Naive thymus-derived CD4-positive, alpha-beta T cell (primary cell): ENCODE measurements at regions not wholly inside any gene's neighbourhood (a gene's known extent, or its start where the extent isn't known, plus 50 kb on each side); places are given as distances from the start of the nearest gene placed in this dataset.
A peak's percentile ranks its signal among the peaks of the same experiment; 100 is the strongest.

Source experiments
- ATAC-seq: fragments of 150-1000 bp; cut with Tn5 transposase; 2 replicates; pipeline ENCODE4 v1.10.0; 2021; ENCODE audit warnings: mild to moderate bottlenecking, moderate library complexity
- CTCF ChIA-PET: fragments of 350-600 bp; sonication (Branson Sonifier 250); formaldehyde crosslinking; loops from one replicate; lab custom pipeline; 2021; ENCODE audit warnings: antibody characterized with exemption; lab: Charles Lee
- POLR2A ChIA-PET: fragments of 350-600 bp; sonication (Branson Sonifier 250); formaldehyde crosslinking; loops from one replicate; lab custom pipeline; 2021; ENCODE audit warnings: antibody characterized with exemption, inconsistent platforms; lab: Charles Lee
- DNase-seq, 9 donors: peaks; one replicate each; pipeline versions ENCODE4 v3.0.0 to v3.0.0-alpha.2; 2020 to 2022; ENCODE audit warnings: mixed read lengths in 1 of 9
- H3K27ac ChIP-seq: one replicate; pipeline ENCODE4 v1.7.0; 2013; ENCODE audit warnings: mild to moderate bottlenecking, low read depth, low read length, moderate library complexity
- H3K27me3 ChIP-seq, 2 donors: one replicate each; pipeline ENCODE4 v1.7.0; 2013; ENCODE audit warnings: low read length in 2 of 2, mild to moderate bottlenecking in 2 of 2, moderate library complexity in 2 of 2; ENCODE audit not compliant: control insufficient read depth in 2 of 2, insufficient read depth in 2 of 2
- H3K36me3 ChIP-seq, 3 experiments: 1 replicate in 2 of 3; 2 replicates in 1 of 3; pipeline ENCODE4 v1.7.0; 2013; ENCODE audit warnings: low read length in 3 of 3, mild to moderate bottlenecking in 3 of 3, moderate library complexity in 1 of 3; ENCODE audit not compliant: insufficient read depth in 3 of 3, control insufficient read depth in 2 of 3
- H3K4me1 ChIP-seq, 2 donors: one replicate each; pipeline ENCODE4 v1.7.0; 2013; ENCODE audit warnings: low read length in 2 of 2, mild to moderate bottlenecking in 2 of 2, moderate library complexity in 1 of 2; ENCODE audit not compliant: control insufficient read depth in 2 of 2, insufficient read depth in 2 of 2
- H3K4me3 ChIP-seq: 2 replicates; pipeline ENCODE4 v1.7.0; 2013; ENCODE audit warnings: mild to moderate bottlenecking, low read length
- H3K9me3 ChIP-seq, 3 experiments: 1 replicate in 2 of 3; 2 replicates in 1 of 3; pipeline ENCODE4 v1.7.0; 2013; ENCODE audit warnings: low read length in 3 of 3; ENCODE audit not compliant: control insufficient read depth in 2 of 3
- H3K27ac Mint-ChIP-seq, 9 donors: one replicate each; pipeline ENCODE4 v1.8.0; 2020 to 2022; ENCODE audit warnings: mixed read lengths in 9 of 9, mild to moderate bottlenecking in 8 of 9, moderate library complexity in 5 of 9, inconsistent platforms in 2 of 9
- H3K27me3 Mint-ChIP-seq, 5 donors: one replicate each; pipeline ENCODE4 v1.8.0; 2021 to 2022; ENCODE audit warnings: mixed read lengths in 5 of 5, mild to moderate bottlenecking in 1 of 5
- H3K36me3 Mint-ChIP-seq, 5 donors: one replicate each; pipeline ENCODE4 v1.8.0; 2020 to 2022; ENCODE audit warnings: mixed read lengths in 5 of 5, mild to moderate bottlenecking in 3 of 5, inconsistent platforms in 1 of 5
- H3K4me1 Mint-ChIP-seq, 7 donors: one replicate each; pipeline ENCODE4 v1.8.0; 2020 to 2022; ENCODE audit warnings: mixed read lengths in 7 of 7, mild to moderate bottlenecking in 3 of 7, inconsistent platforms in 1 of 7
- H3K4me3 Mint-ChIP-seq, 10 donors: one replicate each; pipeline ENCODE4 v1.8.0; 2020 to 2022; ENCODE audit warnings: mild to moderate bottlenecking in 10 of 10, mixed read lengths in 10 of 10, moderate library complexity in 6 of 10, inconsistent platforms in 2 of 10
- H3K9me3 Mint-ChIP-seq, 11 donors: one replicate each; pipeline ENCODE4 v1.8.0; 2020 to 2022; ENCODE audit warnings: mixed read lengths in 11 of 11, mild to moderate bottlenecking in 4 of 11, inconsistent platforms in 1 of 11, moderate library complexity in 1 of 11
- intact Hi-C, 2 donors: fragments of 100-400 bp; cut with micrococcal nuclease; formaldehyde crosslinking; loops; one replicate each; pipeline ENCODE4 v1.15.1; 2023

DNA sequence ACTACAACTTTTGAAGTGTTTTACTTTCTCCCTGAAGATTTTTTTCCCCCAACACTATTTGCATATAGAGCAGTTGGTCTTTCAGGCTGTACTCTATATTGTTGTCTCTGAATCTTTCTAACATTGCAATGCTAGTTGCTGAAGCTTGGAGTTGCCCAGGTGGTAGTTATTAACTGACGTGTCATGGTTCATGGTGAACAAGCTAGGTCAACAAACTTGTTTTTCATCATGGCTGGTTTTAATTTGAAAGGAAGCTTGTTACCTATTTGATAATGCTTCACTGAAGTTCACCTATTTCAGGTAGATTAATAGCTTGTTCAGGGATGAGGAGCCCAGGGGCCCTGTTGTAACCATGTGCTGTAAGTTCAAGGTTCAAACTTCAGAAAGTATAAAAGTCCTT is 158.8 kb upstream of the ZEB2 start:
- Mint-ChIP-seq H3K4me3 (no peak overlapping the region), H3K27me3 (peaks cover 0 to 8% (median 6%) of the 10 kb centered on the region in 5 donors), H3K27ac (no peak overlapping the region), H3K4me1 (no peaks in the 10 kb centered on the region), H3K36me3 (no peaks in the 10 kb centered on the region), H3K9me3 (no peaks in the 10 kb centered on the region)
- no peak overlapping the region for H3K4me3 ChIP-seq
- no peaks in the 10 kb centered on the region for H3K36me3 ChIP-seq
- H3K4me1 ChIP-seq: no peaks in the 10 kb centered on the region
- ChIA-PET CTCF (no interaction called here), POLR2A (no interaction called here)
- ATAC-seq: no peak
- no peaks in the 10 kb centered on the region for H3K27me3 ChIP-seq
- no peaks in the 10 kb centered on the region for H3K9me3 ChIP-seq
- no peak for DNase-seq
- H3K27ac ChIP-seq: no peak overlapping the region
- intact Hi-C loops: no loop called here

GRCh38 chr2:144675731-144676130 is 155.8 kb upstream of the ZEB2 start:
- H3K4me1 Mint-ChIP-seq: no peaks in the 10 kb centered on the region
- Histone ChIP-seq H3K4me1 (no peaks in the 10 kb centered on the region), H3K36me3 (no peaks in the 10 kb centered on the region), H3K9me3 (no peaks in the 10 kb centered on the region), H3K27ac (no peak overlapping the region), H3K27me3 (no peaks in the 10 kb centered on the region), H3K4me3 (no peak overlapping the region)
- ChIA-PET CTCF (no interaction called here), POLR2A (no interaction called here)
- H3K4me3 Mint-ChIP-seq: no peak overlapping the region
- DNase-seq: no peak
- no peaks in the 10 kb centered on the region for H3K36me3 Mint-ChIP-seq
- H3K27me3 Mint-ChIP-seq: peaks cover 0 to 10% (median 0%) of the 10 kb centered on the region in 5 donors
- no peaks in the 10 kb centered on the region for H3K9me3 Mint-ChIP-seq
- ATAC-seq: no peak
- H3K27ac Mint-ChIP-seq: no peak overlapping the region
- intact Hi-C loops: no loop called here

- Mint-ChIP-seq H3K27ac (no peak overlapping the region), H3K4me3 (no peak overlapping the region), H3K4me1 (no peaks in the 10 kb centered on the region), H3K27me3 (peaks cover 0 to 10% (median 0%) of the 10 kb centered on the region in 5 donors), H3K9me3 (no peaks in the 10 kb centered on the region), H3K36me3 (no peaks in the 10 kb centered on the region)
- ChIA-PET CTCF (no interaction called here), POLR2A (no interaction called here)
- intact Hi-C loops: no loop called here
- Histone ChIP-seq H3K36me3 (no peaks in the 10 kb centered on the region), H3K27me3 (no peaks in the 10 kb centered on the region), H3K9me3 (no peaks in the 10 kb centered on the region), H3K4me3 (no peak overlapping the region), H3K4me1 (no peaks in the 10 kb centered on the region), H3K27ac (no peak overlapping the region)
- ATAC-seq: no peak
- DNase-seq: no peak
These were observed 155.4 kb upstream of the ZEB2 start for GRCh38 chr2:144675331-144675730.

DNA sequence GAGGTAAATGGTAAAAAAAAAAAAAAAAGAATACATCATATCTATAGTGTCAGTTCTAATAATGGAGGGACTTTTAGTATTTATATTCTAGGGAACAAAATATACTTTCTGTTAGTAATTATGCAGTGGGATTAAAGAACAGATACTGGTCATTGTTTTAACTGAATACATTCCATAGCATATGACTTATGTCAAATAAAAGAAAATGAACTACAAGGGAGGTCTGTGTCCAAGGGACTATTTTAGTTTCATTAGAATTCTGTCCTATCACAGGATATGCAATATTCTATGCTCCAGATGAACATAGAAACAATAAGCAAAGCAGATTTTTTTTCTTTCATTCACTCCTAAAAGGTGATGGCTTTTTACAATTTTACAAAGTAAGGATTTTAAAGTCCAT is 154.2 kb upstream of the ZEB2 start:
- no peak overlapping the region for H3K4me3 Mint-ChIP-seq

DNA sequence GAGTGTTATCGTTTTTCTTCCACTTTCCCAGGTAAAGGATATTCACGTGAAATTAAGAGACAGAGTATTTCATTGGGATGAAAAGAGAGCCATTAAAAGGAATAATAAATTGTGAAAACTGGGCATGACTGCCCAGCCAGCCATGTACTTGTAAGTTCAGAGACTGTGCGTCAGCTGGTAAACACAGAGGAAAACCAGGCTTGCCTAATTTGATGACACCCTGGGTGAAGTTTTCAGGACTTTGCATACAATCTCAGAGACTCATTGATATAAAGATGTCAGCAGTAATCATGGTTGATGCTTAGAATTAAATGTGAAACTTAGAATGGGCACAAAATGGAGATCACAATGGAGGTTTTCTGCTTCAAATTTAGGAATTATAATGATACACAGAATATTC is 153.5 kb upstream of the ZEB2 start:
- no peak overlapping the region for H3K27ac Mint-ChIP-seq
- no peaks in the 10 kb centered on the region for H3K4me1 Mint-ChIP-seq
- Histone ChIP-seq H3K4me3 (no peak overlapping the region), H3K9me3 (no peaks in the 10 kb centered on the region), H3K27ac (no peak overlapping the region), H3K27me3 (no peaks in the 10 kb centered on the region), H3K4me1 (no peaks in the 10 kb centered on the region), H3K36me3 (no peaks in the 10 kb centered on the region)
- POLR2A ChIA-PET: no interaction called here
- no peaks in the 10 kb centered on the region for H3K36me3 Mint-ChIP-seq
- ATAC-seq (no peak), DNase-seq (no peak)
- CTCF ChIA-PET: no interaction called here
- H3K9me3 Mint-ChIP-seq: peaks cover 0 to 2% (median 0%) of the 10 kb centered on the region in 11 donors
- H3K4me3 Mint-ChIP-seq: no peak overlapping the region
- intact Hi-C loops: no loop called here
- peaks cover 0 to 8% (median 3%) of the 10 kb centered on the region in 5 donors for H3K27me3 Mint-ChIP-seq

More for the DNA sequence above, 154.2 kb upstream of the ZEB2 start:
- intact Hi-C loops: no loop called here
- no peaks in the 10 kb centered on the region for H3K36me3 Mint-ChIP-seq
- Histone ChIP-seq H3K27me3 (no peaks in the 10 kb centered on the region), H3K4me3 (no peak overlapping the region), H3K4me1 (no peaks in the 10 kb centered on the region), H3K27ac (no peak overlapping the region), H3K36me3 (no peaks in the 10 kb centered on the region), H3K9me3 (no peaks in the 10 kb centered on the region)
- peaks cover 0 to 2% (median 0%) of the 10 kb centered on the region in 11 donors for H3K9me3 Mint-ChIP-seq
- no peak overlapping the region for H3K27ac Mint-ChIP-seq
- H3K4me1 Mint-ChIP-seq: no peaks in the 10 kb centered on the region
- POLR2A ChIA-PET: no interaction called here
- no peak for ATAC-seq
- CTCF ChIA-PET: no interaction called here
- no peak for DNase-seq
- peaks cover 0 to 10% (median under 1%) of the 10 kb centered on the region in 5 donors for H3K27me3 Mint-ChIP-seq

DNA sequence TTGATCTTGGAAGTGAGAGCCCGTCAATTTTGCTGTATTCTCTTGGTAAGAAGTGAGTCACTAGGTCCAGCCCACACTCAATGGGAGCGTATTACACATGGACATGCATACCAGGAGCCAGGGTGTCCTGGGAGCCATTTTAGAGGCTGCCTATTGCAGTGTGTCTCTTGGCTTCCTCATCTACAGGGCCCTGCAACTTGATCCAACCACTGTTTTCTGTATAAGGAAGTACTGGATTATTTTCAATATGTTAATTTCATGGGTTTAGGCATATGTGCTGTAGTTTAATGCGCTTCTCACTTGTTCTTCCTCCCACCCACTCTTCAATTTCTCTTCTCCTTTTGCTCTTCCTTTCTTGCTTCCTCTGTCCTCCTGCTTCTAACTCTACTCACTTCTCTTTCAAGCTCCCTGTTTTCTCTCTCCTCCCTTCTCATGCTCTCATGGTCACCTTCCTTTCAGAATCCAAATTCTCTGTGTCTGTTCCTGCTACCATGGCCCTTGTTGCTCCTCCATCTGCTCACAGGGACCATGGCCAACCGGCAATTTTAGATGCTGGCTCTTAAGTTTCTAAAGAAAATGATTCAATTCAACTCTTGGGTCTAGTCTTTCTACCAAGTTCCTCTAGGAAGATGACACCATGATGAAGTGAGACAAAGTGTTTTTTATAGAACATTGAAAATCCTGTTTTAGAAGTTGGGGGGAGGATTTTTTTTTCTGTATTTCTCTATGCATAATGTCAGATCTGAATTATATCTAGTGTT is 152.0 kb upstream of the ZEB2 start:
- Mint-ChIP-seq H3K27ac (no peak overlapping the region), H3K4me1 (no peaks in the 10 kb centered on the region), H3K4me3 (no peak overlapping the region), H3K27me3 (peaks cover 0 to 6% (median 3%) of the 10 kb centered on the region in 5 donors), H3K36me3 (no peaks in the 10 kb centered on the region), H3K9me3 (peaks cover 0 to 2% (median 0%) of the 10 kb centered on the region in 11 donors)
- CTCF ChIA-PET: no interaction called here
- Histone ChIP-seq H3K9me3 (no peaks in the 10 kb centered on the region), H3K27me3 (no peaks in the 10 kb centered on the region), H3K36me3 (no peaks in the 10 kb centered on the region), H3K27ac (no peak overlapping the region), H3K4me1 (no peaks in the 10 kb centered on the region), H3K4me3 (no peak overlapping the region)
- no peak for DNase-seq
- intact Hi-C loops: no loop called here
- peak; percentile 82 for ATAC-seq
- POLR2A ChIA-PET: no interaction called here

DNA sequence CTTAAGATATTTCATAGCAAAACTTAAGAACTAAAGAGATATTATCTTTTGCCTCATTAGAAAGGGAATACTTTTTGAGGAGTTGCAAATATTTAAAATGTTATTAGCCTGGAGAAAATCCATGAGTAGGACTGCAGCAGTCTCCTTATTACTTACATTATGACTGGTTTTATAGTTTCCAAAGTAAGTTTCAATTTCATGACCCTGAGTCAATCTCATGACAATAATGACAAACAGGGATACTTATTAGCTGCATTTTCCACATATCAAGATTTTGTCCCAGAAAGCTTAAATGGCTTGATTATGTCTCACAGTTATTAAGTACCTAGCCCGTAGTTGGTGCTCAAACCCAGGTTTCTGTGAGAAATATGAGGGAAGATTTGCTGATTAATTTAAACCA is 150.8 kb upstream of the ZEB2 start:
- Mint-ChIP-seq H3K9me3 (peaks cover 0 to 2% (median 0%) of the 10 kb centered on the region in 11 donors), H3K27me3 (peaks cover 0 to 6% (median 3%) of the 10 kb centered on the region in 5 donors), H3K4me1 (no peaks in the 10 kb centered on the region), H3K4me3 (no peak overlapping the region), H3K36me3 (no peaks in the 10 kb centered on the region), H3K27ac (no peak overlapping the region)
- CTCF ChIA-PET: no interaction called here
- Histone ChIP-seq H3K27me3 (no peaks in the 10 kb centered on the region), H3K4me3 (no peak overlapping the region), H3K36me3 (no peaks in the 10 kb centered on the region), H3K9me3 (no peaks in the 10 kb centered on the region), H3K27ac (no peak overlapping the region), H3K4me1 (no peaks in the 10 kb centered on the region)
- POLR2A ChIA-PET: no interaction called here
- DNase-seq (no peak), ATAC-seq (no peak)
- intact Hi-C loops: no loop called here
